DND-41 (cell line): ENCODE measurements at regions not wholly inside any gene's neighbourhood (a gene's known extent, or its start where the extent isn't known, plus 50 kb on each side); places are given as distances from the start of the nearest gene placed in this dataset.

Experiments
- ATAC-seq: fragments of 200-7000 bp; cut with Tn5 transposase; 3 replicates; pipeline ENCODE4 v1.9.1; 2021; ENCODE audit warnings: low read depth; ENCODE audit not compliant: insufficient read depth
- DNase-seq: peaks from one replicate; pipeline ENCODE4 v3.0.0-alpha.2; 2020
- H2AFZ ChIP-seq: 2 replicates; pipeline ENCODE4 v1.6.0; 2012; ENCODE audit warnings: low read depth, low read length
- H3K27ac ChIP-seq: 2 replicates; pipeline ENCODE4 v1.5.1; 2012; ENCODE audit warnings: low read length, inconsistent platforms
- H3K27me3 ChIP-seq: fragments of 200-600 bp; sonication (generic); 2 replicates; pipeline ENCODE4 v1.6.0; 2012; ENCODE audit warnings: low read length, mild to moderate bottlenecking, inconsistent platforms; ENCODE audit not compliant: insufficient read depth, poor library complexity
- H3K36me3 ChIP-seq: 2 replicates; pipeline ENCODE4 v1.5.1; 2012; ENCODE audit warnings: low read length, inconsistent platforms; ENCODE audit not compliant: insufficient read depth
- H3K4me1 ChIP-seq: 2 replicates; pipeline ENCODE4 v1.5.1; 2012; ENCODE audit warnings: mild to moderate bottlenecking, low read length; ENCODE audit not compliant: insufficient read depth
- H3K4me2 ChIP-seq: 2 replicates; pipeline ENCODE4 v1.6.0; 2012; ENCODE audit warnings: mild to moderate bottlenecking, moderate library complexity, low read length, inconsistent platforms; ENCODE audit not compliant: insufficient read depth
- H3K4me3 ChIP-seq, 2 experiments: fragments of 200-600 bp in 1 of 2; shearing (Covaris generic) in 1 of 2; 2 replicates each; pipeline ENCODE4 v1.5.1; 2012 to 2016; ENCODE audit warnings: inconsistent platforms in 2 of 2, low read length in 2 of 2, mild to moderate bottlenecking in 2 of 2, low read depth in 1 of 2, moderate library complexity in 1 of 2
- H3K79me2 ChIP-seq: 2 replicates; pipeline ENCODE4 v1.6.0; 2012; ENCODE audit warnings: low read length, inconsistent platforms; ENCODE audit not compliant: insufficient read depth
- H3K9ac ChIP-seq: 2 replicates; pipeline ENCODE4 v1.6.0; 2012; ENCODE audit warnings: low read depth, mild to moderate bottlenecking, inconsistent platforms, low read length, moderate library complexity
- H3K9me3 ChIP-seq: 2 replicates; pipeline ENCODE4 v1.5.1; 2012; ENCODE audit warnings: low read length, moderate library complexity, mild to moderate bottlenecking, inconsistent platforms; ENCODE audit not compliant: insufficient read depth, severe bottlenecking
- H4K20me1 ChIP-seq: 2 replicates; pipeline ENCODE4 v1.6.0; 2012; ENCODE audit warnings: low read length; ENCODE audit not compliant: insufficient read depth
- CTCF ChIP-seq: IDR thresholded peaks from 2 replicates; pipeline ENCODE4 v1.5.1; 2012; ENCODE audit warnings: borderline replicate concordance, low read length, moderate library complexity, mild to moderate bottlenecking; ENCODE audit not compliant: poor library complexity, severe bottlenecking; ENCODE audit errors: extremely low read depth
- EZH2 ChIP-seq: IDR thresholded peaks from 3 replicates; pipeline ENCODE4 v1.6.1; 2012; ENCODE audit warnings: borderline replicate concordance, low read depth, mild to moderate bottlenecking, moderate library complexity, low read length, inconsistent platforms; ENCODE audit not compliant: severe bottlenecking

- Histone ChIP-seq H3K27me3 (peaks cover 14% of the 10 kb centered on the region), H3K9ac (no peak overlapping the region), H3K4me2 (no peak overlapping the region), H3K27ac (no peak overlapping the region), H4K20me1 (no peaks in the 10 kb centered on the region), H2AFZ (no peak overlapping the region), H3K79me2 (no peaks in the 10 kb centered on the region), H3K36me3 (no peaks in the 10 kb centered on the region), H3K4me1 (no peaks in the 10 kb centered on the region), H3K9me3 (no peaks in the 10 kb centered on the region), H3K4me3 (no peak overlapping the region)
- ATAC-seq: no peak
- DNase-seq: no peak
- no peak for TF ChIP-seq CTCF
- no peak for TF ChIP-seq EZH2
These were observed 58.6 kb upstream of the TPM1 start for GRCh38 chr15:62983956-62984355.

GRCh38 chr15:62985768-62986167, 56.8 kb upstream of the TPM1 start:
- Histone ChIP-seq H3K4me1 (no peaks in the 10 kb centered on the region), H3K36me3 (no peaks in the 10 kb centered on the region), H3K4me3 (no peak overlapping the region), H3K27me3 (peaks cover 14% of the 10 kb centered on the region), H2AFZ (no peak overlapping the region), H3K9ac (no peak overlapping the region), H4K20me1 (no peaks in the 10 kb centered on the region), H3K79me2 (no peaks in the 10 kb centered on the region), H3K27ac (no peak overlapping the region), H3K9me3 (no peaks in the 10 kb centered on the region), H3K4me2 (no peak overlapping the region)
- no peak for TF ChIP-seq EZH2
- no peak for TF ChIP-seq CTCF
- ATAC-seq: no peak
- no peak for DNase-seq

- Histone ChIP-seq H2AFZ (no peak overlapping the region), H3K27me3 (peaks cover 14% of the 10 kb centered on the region), H3K9ac (no peak overlapping the region), H3K9me3 (no peaks in the 10 kb centered on the region), H3K79me2 (no peaks in the 10 kb centered on the region), H4K20me1 (no peaks in the 10 kb centered on the region), H3K36me3 (no peaks in the 10 kb centered on the region), H3K4me1 (no peaks in the 10 kb centered on the region), H3K4me2 (no peak overlapping the region), H3K27ac (no peak overlapping the region), H3K4me3 (no peak overlapping the region)
- ATAC-seq (no peak), DNase-seq (no peak)
- TF ChIP-seq EZH2: no peak
- no peak for TF ChIP-seq CTCF
These were observed 55.6 kb upstream of the TPM1 start for GRCh38 chr15:62986948-62987347.

- H3K9me3 ChIP-seq: no peaks in the 10 kb centered on the region
- no peaks in the 10 kb centered on the region for H4K20me1 ChIP-seq
- ATAC-seq: no peak
- DNase-seq: no peak
- TF ChIP-seq EZH2 (no peak), CTCF (no peak)
- no peaks in the 10 kb centered on the region for H3K36me3 ChIP-seq
- no peaks in the 10 kb centered on the region for H3K4me1 ChIP-seq
- H2AFZ ChIP-seq: no peak overlapping the region
- H3K27ac ChIP-seq: no peak overlapping the region
- peaks cover 14% of the 10 kb centered on the region for H3K27me3 ChIP-seq
- H3K79me2 ChIP-seq: no peaks in the 10 kb centered on the region
- no peak overlapping the region for H3K9ac ChIP-seq
- no peak overlapping the region for H3K4me3 ChIP-seq
- H3K4me2 ChIP-seq: no peak overlapping the region
These were observed 53.8 kb upstream of the TPM1 start for GRCh38 chr15:62988701-62989100.
